ENCODE measurements at regions not wholly inside any gene's neighbourhood (a gene's known extent, or its start where the extent isn't known, plus 50 kb on each side); places are given as distances from the start of the nearest gene placed in this dataset.

- no peak for TF ChIP-seq POLR2A (IDR thresholded peaks at IDR 0.05; ENCODE audit: low read length)
- no peak for TF ChIP-seq CHD4 (IDR thresholded peaks at IDR 0.05; ENCODE audit: borderline replicate concordance)
- no peak for TF ChIP-seq CHD2 (IDR thresholded peaks at IDR 0.05; ENCODE audit: low read length, partially characterized antibody)
- TF ChIP-seq HES2 (IDR thresholded peaks at IDR 0.05): no peak
- TF ChIP-seq NFE2L2 (conservative IDR thresholded peaks at IDR 0.05; ENCODE audit: low read length): no peak
- no peak for TF ChIP-seq EP300 (IDR thresholded peaks at IDR 0.05)
- TF ChIP-seq CEBPB (IDR thresholded peaks at IDR 0.05): no peak
- TF ChIP-seq MAZ (IDR thresholded peaks at IDR 0.05; ENCODE audit: borderline replicate concordance, low read depth, low read length): no peak
- no peak for TF ChIP-seq RARB (CRISPR knock-in tag; IDR thresholded peaks at IDR 0.05)
- no peak for ATAC-seq
- no peaks in the 10 kb centered on the region for H3K4me1 ChIP-seq
- no peaks in the 10 kb centered on the region for H3K9me3 ChIP-seq
- POLR2A ChIA-PET: no interaction called here
- no peak overlapping the region for H3K4me2 ChIP-seq
- CTCF ChIA-PET: no interaction called here
- DNase-seq (ENCODE audit: low read depth in 1 of 2, low spot score in 1 of 2): no peak
- H3K27ac ChIP-seq: no peak overlapping the region
- 24% methylated on average over 3 of the region's 3 CpGs for WGBS (ENCODE audit: missing lambda C conversion rate)
- no peak overlapping the region for H3K4me3 ChIP-seq
- no peak for FAIRE-seq
These were observed 291.4 kb downstream of the PABPC4L start for GRCh38 chr4:133910165-133910564.

- CTCF ChIA-PET: no interaction called here
- no peak for ATAC-seq
- H3K4me1 ChIP-seq: no peaks in the 10 kb centered on the region
- H3K27ac ChIP-seq: no peak overlapping the region
- POLR2A ChIA-PET: no interaction called here
- H3K9me3 ChIP-seq: no peaks in the 10 kb centered on the region
- DNase-seq (ENCODE audit: low read depth in 1 of 2, low spot score in 1 of 2): no peak
- H3K4me3 ChIP-seq: no peak overlapping the region
- FAIRE-seq: no peak
- TF ChIP-seq ZC3H11A (IDR thresholded peaks at IDR 0.05) (no peak), CBX8 (IDR thresholded peaks at IDR 0.05) (no peak), GATA3 (IDR thresholded peaks at IDR 0.05; ENCODE audit: borderline replicate concordance) (no peak), ESRRA (IDR thresholded peaks at IDR 0.05; ENCODE audit: borderline replicate concordance, low read length) (no peak), BCL3 (IDR thresholded peaks at IDR 0.05) (no peak), HOXB13 (CRISPR knock-in tag; IDR thresholded peaks at IDR 0.05; ENCODE audit: low read depth) (no peak), RNF2 (IDR thresholded peaks at IDR 0.05; ENCODE audit: borderline replicate concordance, low read depth) (no peak), POLR2A (IDR thresholded peaks at IDR 0.05; ENCODE audit: low read length) (no peak), HOXA7 (CRISPR knock-in tag; IDR thresholded peaks at IDR 0.05) (no peak), RARB (CRISPR knock-in tag; IDR thresholded peaks at IDR 0.05) (no peak), EHF (CRISPR knock-in tag; IDR thresholded peaks at IDR 0.05) (no peak)
- H3K4me2 ChIP-seq: no peak overlapping the region
These were observed 298.6 kb downstream of the PABPC4L start for GRCh38 chr4:133903029-133903428.

- no peak for FAIRE-seq
- no peak for ATAC-seq
- H3K9me3 ChIP-seq: no peaks in the 10 kb centered on the region
- 22% methylated on average over 1 of the region's 1 CpG for WGBS (ENCODE audit: missing lambda C conversion rate)
- no peaks in the 10 kb centered on the region for H3K4me1 ChIP-seq
- no peak overlapping the region for H3K4me2 ChIP-seq
- H3K27ac ChIP-seq: no peak overlapping the region
- TF ChIP-seq SMC3 (IDR thresholded peaks at IDR 0.05): no peak
- no peak for TF ChIP-seq ZC3H11A (IDR thresholded peaks at IDR 0.05)
- TF ChIP-seq TP53 (CRISPR knock-in tag; IDR thresholded peaks at IDR 0.05): no peak
- TF ChIP-seq EP300 (IDR thresholded peaks at IDR 0.05): no peak
- TF ChIP-seq RNF2 (IDR thresholded peaks at IDR 0.05; ENCODE audit: borderline replicate concordance, low read depth): no peak
- no peak for DNase-seq (ENCODE audit: low read depth in 1 of 2, low spot score in 1 of 2)
- CTCF ChIA-PET: interaction anchor here (0.6 kb wide), 1 partner anchor 745 kb away, joined by 3 read pairs; no protein-coding TSS in a partner anchor
- no peak overlapping the region for H3K4me3 ChIP-seq
- POLR2A ChIA-PET: no interaction called here
These were observed 310.6 kb downstream of the PABPC4L start for GRCh38 chr4:133891011-133891410.

- DNase-seq (ENCODE audit: low read depth in 1 of 2, low spot score in 1 of 2) (no peak), FAIRE-seq (no peak), ATAC-seq (no peak)
- Histone ChIP-seq H3K4me1 (no peaks in the 10 kb centered on the region), H3K4me2 (no peak overlapping the region), H3K4me3 (no peak overlapping the region), H3K27ac (no peak overlapping the region), H3K9me3 (no peaks in the 10 kb centered on the region)
- POLR2A ChIA-PET: no interaction called here
- no peak for TF ChIP-seq ATOH8 (CRISPR knock-in tag; IDR thresholded peaks at IDR 0.05; ENCODE audit: low read depth)
- TF ChIP-seq POLR2AphosphoS2 (conservative IDR thresholded peaks at IDR 0.05; ENCODE audit: low read length): no peak
- no peak for TF ChIP-seq CBX2 (IDR thresholded peaks at IDR 0.05; ENCODE audit: borderline replicate concordance, low read depth)
- TF ChIP-seq RARB (CRISPR knock-in tag; IDR thresholded peaks at IDR 0.05): no peak
- TF ChIP-seq TFCP2L1 (CRISPR knock-in tag; IDR thresholded peaks at IDR 0.05): no peak
- CTCF ChIA-PET: no interaction called here
- 10% methylated on average over 4 of the region's 4 CpGs for WGBS (ENCODE audit: missing lambda C conversion rate)
These were observed 313.9 kb downstream of the PABPC4L start for GRCh38 chr4:133887723-133888122.

All from A549 (cell line).